ENCODE measurements at regions not wholly inside any gene's neighbourhood (a gene's known extent, or its start where the extent isn't known, plus 50 kb on each side); places are given as distances from the start of the nearest gene placed in this dataset.
"Not testable (repeated sequence)": the region's sequence is repeated elsewhere in the genome, so short reads cannot be mapped to it uniquely, and the experiment has no call there.

GRCh38 chr1:233472796-233473195 is 141.1 kb upstream of the KCNK1 start:
- not testable (repeated sequence) for H3K27ac ChIP-seq, H3K4me3 ChIP-seq

DNA sequence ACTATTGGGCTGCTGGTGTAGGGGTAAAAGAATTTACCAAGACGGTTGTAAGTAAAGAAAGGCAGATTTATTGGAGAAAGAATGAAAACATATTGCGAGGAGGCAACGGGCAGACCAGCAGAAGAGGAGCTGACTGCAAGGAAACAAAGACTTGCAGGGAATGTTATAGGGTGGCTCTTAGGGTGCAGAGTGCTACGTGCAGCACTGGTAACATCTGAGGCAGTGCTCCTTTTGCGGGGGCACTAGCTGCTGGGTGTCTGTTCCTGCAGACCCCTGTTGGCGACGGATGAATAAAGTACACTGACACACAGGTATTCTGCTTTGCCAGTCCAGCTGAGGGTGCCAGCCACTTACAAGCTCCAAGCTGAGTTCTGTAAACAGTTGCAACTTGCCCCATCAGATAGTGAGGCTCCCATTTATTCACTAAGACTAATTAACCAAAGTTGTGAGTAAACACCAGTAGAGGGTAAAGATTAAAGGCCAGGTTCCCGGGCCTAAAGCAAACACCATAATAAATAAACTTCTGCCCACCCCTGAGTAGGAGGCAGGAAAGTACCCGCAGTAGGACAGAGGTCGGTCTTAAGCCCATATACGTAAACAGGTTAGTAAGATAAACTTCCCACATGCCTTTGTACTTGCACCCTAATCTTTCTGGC is 140.2 kb upstream of the KCNK1 start:
- Histone ChIP-seq H3K4me3 (no peak overlapping the region), H3K27ac (no peak overlapping the region)

DNA sequence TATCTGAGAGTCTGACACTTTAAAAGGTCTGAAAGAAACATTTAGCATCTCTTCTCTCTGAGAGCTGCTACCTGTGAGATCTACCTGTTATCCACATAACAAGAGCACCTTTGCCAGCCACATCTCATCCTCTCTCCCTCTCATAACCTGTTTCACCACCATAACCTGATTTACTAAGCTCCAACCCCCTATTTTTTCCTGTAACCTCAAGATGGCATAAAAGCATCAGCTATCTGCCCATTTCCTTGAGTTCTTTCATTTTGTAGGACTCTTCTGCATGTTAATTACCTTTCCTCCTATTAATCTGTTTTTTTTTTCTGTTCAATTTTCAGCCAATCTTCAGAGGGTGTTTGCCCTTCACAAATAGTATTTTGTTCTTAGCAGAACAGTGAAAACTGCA is 136.5 kb upstream of the KCNK1 start:
- no peak overlapping the region for H3K27ac ChIP-seq

DNA sequence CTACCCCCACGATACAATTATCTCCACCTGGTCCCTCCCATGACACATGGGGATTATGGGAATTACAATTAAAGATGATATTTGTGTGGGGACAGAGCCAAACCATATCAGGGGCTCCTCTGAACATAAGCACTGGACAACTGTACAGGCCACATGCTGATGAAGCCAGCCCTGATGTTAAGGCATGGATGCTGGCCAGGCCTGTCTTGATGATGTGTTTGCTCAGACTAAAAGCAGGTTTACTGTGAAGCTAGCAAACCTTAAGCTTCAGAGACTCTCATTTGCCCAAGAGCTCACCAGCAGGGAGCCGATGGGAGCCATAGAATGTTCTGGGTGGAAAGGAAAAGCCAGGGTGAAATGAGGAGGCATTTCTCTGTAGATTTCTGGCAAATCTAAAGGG is 135.3 kb upstream of the KCNK1 start:
- H3K4me3 ChIP-seq: no peak overlapping the region
- H3K27ac ChIP-seq: no peak overlapping the region

More for the DNA sequence above, 136.5 kb upstream of the KCNK1 start:
- H3K4me3 ChIP-seq: no peak overlapping the region

DNA sequence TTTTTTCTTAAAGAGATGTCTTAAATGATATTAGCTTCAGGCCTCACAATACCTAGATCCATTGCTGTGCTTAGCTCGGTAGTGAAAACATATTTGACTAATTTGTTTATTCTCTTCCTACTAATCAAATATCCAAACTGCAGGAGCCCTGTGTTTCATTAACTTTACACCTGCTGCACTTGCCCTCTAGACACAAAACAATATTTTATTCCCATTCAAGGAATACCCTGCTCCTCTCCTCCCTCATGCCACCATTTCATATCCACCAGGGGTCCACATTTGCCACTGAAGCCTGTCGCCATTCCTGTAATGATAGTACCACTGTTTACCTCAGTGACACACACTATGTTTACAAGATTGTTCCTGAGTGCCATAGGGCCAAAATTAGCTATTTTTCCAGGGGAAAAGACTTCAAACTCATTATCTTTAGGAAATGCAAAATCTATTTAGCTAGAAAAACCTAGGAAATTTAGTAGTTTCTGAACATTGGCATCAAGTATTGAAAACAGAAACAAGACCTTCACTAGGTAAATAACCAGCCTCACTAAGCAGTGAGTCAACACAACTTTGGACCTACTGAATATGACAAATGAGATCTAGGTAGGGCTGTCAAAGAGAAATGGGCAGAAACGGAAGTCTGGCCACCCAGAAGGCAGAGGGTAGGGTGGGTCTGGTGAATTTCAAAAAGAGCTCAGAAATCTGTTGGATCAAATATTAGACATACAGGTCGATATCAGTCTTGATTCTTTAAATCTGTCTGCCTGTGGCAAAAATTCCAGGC is 134.6 kb upstream of the KCNK1 start:
- Histone ChIP-seq H3K4me3 (no peak overlapping the region), H3K27ac (no peak overlapping the region)

DNA sequence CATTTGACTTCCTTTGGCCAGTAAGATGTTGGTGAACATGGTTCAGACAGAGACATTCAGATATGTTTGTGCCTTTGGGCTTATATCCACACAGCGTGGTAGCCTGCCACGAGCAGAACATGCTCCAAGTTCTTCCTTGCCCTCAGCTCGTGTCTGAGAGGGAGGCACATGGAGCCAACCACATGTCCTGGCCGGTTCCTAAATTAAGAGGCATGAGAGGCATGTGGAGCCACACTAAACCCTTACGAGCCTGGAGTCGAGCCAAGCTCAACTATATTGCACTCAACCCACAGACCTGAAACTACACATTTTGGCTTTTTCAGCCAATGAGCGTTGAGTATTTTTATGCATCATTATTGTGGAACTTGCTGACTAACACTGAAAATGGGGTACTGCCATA is 133.7 kb upstream of the KCNK1 start:
- Histone ChIP-seq H3K4me3 (no peak overlapping the region), H3K27ac (no peak overlapping the region)

DNA sequence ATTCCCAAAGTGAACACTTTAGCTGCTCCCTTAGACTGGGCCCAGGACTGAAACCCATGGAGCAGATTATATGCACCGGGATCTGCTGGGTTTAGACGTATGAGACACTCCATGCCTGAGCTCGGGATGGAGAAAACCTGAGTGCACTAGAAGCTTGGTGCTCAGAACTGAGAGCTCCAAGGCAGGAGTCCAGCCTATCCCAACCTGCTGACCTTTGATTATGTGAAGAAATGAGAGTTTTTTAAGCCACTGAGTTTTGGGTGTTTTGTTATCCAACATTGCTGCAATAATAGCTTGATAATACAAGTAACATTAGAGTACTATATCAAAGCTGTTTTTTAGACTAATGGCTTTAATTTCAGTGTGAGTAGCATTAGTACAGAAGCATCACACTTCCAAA is 131.5 kb upstream of the KCNK1 start:
- Histone ChIP-seq H3K4me3 (no peak overlapping the region), H3K27ac (no peak overlapping the region)

DNA sequence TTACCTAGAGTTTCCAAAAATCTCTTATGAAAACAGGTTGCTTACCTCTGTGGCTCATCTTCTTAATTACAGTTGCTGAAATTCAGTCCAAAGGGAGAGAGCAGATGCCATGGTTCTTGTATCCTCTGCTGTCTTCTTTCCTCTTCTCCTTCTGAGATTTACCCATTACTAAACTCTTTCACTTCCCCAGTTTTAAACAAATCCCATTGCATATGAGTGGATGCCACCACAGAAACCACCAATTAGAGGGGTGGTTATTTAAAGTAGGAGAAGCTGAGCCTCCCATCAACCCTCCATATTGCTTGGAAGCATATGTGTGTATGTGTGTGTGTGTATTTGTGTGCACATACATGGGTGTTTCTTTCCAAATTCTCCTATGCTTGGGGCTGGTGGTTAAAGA is 128.5 kb upstream of the KCNK1 start:
- Histone ChIP-seq H3K4me3 (no peak overlapping the region), H3K27ac (no peak overlapping the region)

- H3K4me3 ChIP-seq: no peak overlapping the region
- no peak overlapping the region for H3K27ac ChIP-seq
These were observed 128.0 kb upstream of the KCNK1 start for GRCh38 chr1:233485809-233486398.

- Histone ChIP-seq H3K27ac (no peak overlapping the region), H3K4me3 (no peak overlapping the region)
These were observed 126.5 kb upstream of the KCNK1 start for GRCh38 chr1:233487408-233487807.

GRCh38 chr1:233489411-233489810 is 124.5 kb upstream of the KCNK1 start:
- no peak overlapping the region for H3K4me3 ChIP-seq
- no peak overlapping the region for H3K27ac ChIP-seq

DNA sequence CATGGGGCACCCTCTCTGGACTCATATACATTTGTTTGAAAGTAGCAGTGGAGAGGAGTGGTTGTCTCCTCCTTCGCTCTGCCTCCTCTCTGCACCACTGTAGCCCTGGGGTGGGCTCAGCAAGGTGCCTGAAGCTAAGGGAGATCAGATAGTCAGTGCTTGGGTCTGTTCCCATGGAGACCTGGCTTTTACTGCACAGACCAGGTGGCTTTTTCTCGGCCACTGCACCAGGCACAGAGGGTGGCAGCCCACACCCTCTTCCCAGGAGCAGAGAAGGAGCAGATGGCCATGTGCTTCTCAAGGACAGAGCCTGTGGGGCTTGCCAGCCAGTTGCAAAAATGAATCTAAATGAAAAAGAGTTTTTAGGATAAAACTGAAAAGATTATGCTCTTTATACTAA is 123.4 kb upstream of the KCNK1 start:
- Histone ChIP-seq H3K4me3 (no peak overlapping the region), H3K27ac (no peak overlapping the region)

GRCh38 chr1:233491953-233492620 is 121.8 kb upstream of the KCNK1 start:
- Histone ChIP-seq H3K27ac (no peak overlapping the region), H3K4me3 (no peak overlapping the region)

DNA sequence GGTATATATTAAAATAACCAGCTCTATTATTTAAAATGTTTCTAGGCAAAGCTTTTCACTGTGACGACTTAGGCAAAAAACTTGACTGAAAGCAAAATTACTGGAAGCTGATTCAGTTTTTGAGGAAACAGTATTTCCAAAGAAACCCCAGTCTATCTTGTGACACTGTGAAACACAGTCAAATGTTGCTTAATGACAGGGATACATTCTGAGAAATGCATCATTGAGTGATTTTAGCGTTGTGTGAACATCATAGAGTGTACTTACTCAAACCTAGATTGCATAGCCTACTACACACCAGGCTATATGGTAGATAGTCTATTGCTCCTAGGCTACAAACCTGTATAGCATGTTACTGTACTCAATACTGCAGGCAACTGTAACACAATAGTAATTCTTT is 116.9 kb upstream of the KCNK1 start:
- Histone ChIP-seq H3K27ac (no peak overlapping the region), H3K4me3 (no peak overlapping the region)

GRCh38 chr1:233497679-233498078 is 116.2 kb upstream of the KCNK1 start:
- Histone ChIP-seq H3K4me3 (no peak overlapping the region), H3K27ac (no peak overlapping the region)

- H3K27ac ChIP-seq: no peak overlapping the region
- H3K4me3 ChIP-seq: no peak overlapping the region
These were observed 113.8 kb upstream of the KCNK1 start for GRCh38 chr1:233500106-233500505.

- no peak overlapping the region for H3K27ac ChIP-seq
These were observed 110.4 kb upstream of the KCNK1 start for GRCh38 chr1:233503366-233503954.

DNA sequence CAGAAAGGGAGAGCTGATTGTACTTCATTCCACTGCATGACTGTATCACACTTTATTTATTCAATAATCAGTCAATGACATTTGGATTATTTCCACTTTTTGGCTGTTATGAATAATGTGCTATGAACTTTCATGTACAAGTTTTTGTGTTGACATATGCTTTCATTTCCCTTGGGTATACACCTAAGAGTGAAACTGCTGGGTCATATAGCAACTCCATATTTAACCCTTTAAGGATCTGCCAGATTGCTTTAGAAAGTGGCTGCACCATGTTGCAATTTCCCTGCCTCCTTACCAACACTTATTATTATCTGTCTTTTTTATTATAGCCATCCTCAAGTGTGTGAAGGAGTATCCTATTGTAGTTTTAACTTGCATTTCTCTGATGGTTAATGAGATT is 108.8 kb upstream of the KCNK1 start:
- no peak overlapping the region for H3K27ac ChIP-seq

More at GRCh38 chr1:233503366-233503954, 110.4 kb upstream of the KCNK1 start:
- H3K4me3 ChIP-seq: no peak overlapping the region

DNA sequence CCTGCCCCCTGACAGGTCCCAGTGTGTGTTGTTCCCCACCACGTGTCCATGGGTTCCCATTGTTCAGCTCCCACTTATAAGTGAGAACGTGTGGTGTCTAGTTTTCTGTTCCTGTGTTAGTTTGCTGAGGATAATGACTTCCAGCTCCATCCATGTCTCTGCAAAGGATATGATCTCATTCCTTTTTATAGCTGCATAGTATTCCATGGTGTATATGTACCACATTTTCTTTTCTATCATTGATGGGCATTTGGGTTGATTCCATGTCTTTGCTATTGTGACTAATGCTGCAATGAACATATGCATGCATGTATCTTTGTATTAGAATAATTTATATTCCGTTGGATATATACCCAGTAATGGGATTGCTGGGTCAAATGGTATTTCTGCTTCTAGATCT is 108.0 kb upstream of the KCNK1 start:
- H3K4me3 ChIP-seq, H3K27ac ChIP-seq: not testable (repeated sequence)

More for the DNA sequence above, 108.8 kb upstream of the KCNK1 start:
- H3K4me3 ChIP-seq: no peak overlapping the region

GRCh38 chr1:233509526-233509925 is 104.4 kb upstream of the KCNK1 start:
- H3K4me3 ChIP-seq: no peak overlapping the region
- H3K27ac ChIP-seq: no peak overlapping the region
